ENCODE measurements at regions not wholly inside any gene's neighbourhood (a gene's known extent, or its start where the extent isn't known, plus 50 kb on each side); places are given as distances from the start of the nearest gene placed in this dataset.

DNA sequence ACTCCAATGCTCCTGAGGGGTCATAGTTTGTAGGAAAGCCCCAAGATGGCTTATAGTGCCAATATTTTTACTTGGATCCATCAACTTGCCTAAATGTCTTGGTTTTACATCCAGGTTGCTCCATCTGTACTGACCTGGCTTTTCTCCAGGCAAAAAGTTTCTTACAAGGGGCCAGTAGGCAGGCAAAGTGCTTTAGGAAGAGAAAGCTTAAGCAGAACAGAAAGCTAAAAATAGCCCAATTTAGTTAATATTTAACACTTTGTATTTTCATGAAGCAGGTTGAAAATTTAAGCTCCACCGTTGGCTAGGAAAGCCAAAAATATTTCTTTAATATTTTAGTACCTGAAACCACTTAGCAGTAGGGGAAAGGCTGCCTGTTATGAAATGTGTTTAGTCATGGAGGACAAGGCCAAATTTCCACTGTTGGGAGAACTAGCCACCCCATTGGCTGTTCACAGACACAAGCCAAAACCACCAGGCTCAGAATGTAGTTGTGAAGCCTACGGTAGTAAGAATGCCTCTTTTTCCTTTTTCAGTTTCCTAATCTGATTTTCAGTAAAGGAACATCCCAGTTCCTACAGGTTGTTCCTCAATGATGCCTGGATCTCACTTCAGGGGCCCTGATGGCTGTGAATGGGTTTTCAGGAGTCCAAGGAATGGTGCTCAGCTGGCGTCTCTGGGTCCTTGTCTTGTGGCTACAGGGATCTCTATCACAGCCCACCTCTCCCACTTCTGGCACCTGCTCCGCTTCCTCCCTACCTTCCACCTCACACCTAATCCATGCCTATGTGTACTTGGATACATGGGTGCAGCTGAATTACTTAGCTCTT is 324.8 kb downstream of the PMP22 start:
- DNase-seq, result no peak

DNA sequence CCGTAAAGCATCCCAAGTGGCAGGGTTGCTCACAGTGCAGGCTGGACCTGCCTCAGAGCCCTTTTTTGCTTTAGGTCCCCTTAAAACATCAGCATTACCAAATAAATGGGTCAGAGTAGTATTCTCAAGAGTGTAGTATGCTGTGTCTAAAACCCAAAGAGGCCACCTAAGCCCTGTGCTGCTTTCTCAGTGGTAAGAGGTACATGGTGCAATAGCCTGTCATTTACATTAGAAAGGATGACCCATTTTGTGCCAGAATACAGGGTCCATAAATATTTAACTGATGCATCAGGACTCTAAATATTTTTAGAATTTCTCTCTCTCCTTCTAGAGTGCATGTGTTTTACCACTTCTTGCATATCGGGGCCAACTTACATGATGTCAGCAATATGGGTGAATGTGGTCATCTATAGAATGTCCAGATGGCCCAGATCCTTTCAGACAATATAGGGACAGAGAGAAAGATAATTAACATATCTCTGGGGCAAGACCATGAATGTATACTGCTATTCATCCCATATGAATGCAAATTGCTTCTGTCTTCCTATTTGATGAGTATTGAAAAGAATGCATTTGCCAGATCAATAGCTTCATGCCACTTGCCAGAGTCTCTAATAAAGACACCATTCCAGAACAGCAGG is 329.2 kb downstream of the PMP22 start:
- DNase-seq, result no peak

GRCh38 chr17:14935139-14935841 is 329.8 kb downstream of the PMP22 start:
- no peak for DNase-seq

GRCh38 chr17:14933676-14934075 is 331.4 kb downstream of the PMP22 start:
- DNase-seq, result no peak

DNA sequence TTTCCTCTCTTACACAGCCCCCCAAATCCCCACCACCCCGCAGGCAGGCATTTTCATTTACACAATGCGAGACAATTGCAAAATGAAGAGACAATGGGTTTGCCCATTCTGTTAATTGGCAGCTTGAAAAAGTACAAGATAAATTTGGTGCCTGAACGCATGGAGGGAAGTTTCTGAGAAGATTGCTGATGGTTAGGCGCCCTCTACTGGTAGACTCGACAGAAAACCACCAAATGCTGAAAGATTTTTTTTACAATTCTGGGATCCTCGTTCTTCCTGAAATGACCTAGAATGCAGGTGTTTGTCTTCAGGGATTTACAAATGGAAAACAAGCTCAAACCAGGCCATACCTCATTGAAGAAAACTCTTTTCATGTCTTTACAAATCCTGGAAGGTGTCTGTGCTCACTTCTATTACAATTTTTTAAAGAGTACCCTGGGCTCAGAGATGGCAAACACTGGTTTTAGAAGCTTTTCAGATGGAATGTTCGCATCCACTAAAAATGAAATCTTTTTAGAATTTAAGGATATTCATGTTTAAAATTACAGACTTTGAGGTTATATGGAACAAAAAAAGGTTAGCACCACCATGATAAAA is 338.5 kb downstream of the PMP22 start:
- peak; percentile 63 for DNase-seq

DNA sequence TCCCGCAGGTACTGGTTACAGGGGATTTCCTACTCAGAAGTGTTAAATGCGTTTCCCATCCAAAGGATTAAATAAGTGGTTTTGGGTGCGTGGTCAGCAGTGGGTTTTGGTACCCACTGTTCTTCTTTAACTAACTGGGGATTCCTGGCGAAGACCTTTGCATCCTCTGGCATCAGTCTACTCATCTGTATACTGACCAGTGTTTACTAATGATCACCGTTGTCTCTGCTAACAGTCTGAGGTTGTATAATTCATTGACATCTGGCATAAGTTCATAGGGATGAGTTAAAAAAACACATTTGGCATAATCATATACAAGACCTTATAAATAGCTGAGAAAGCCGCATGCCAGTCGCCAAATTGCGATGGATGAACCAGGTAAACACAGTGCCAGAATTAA is 339.1 kb downstream of the PMP22 start:
- no peak for DNase-seq

DNA sequence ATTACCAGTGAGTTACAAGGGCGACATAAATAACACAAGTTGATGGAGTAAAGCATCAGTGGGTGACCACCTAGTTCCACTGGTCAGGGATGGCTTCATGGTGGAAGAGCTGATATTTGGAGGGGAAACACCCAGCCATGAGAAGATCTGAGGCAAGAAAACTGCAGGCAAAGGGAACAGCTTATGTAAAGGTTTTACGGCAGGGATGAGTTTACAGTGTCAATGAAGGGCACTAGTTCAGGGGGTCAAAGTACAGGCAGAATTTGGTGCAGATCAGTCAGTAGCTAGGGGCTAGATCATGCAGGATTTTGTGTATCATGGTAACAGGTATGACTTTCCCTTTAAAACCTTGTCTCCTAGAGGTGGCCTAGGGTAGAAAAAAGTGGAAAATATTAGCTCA is 339.6 kb downstream of the PMP22 start:
- no peak for DNase-seq

- DNase-seq, result no peak
Measured at GRCh38 chr17:14923981-14924380, 341.1 kb downstream of the PMP22 start.

- no peak for DNase-seq
Measured at GRCh38 chr17:14922411-14922810, 342.7 kb downstream of the PMP22 start.

GRCh38 chr17:14921936-14922335 is 343.2 kb downstream of the PMP22 start:
- no peak for DNase-seq

GRCh38 chr17:14919631-14920213 is 345.4 kb downstream of the PMP22 start:
- peak; percentile 8 for DNase-seq

- no peak for DNase-seq
Measured at GRCh38 chr17:14919094-14919493, 346.0 kb downstream of the PMP22 start.

GRCh38 chr17:14918540-14918939 is 346.6 kb downstream of the PMP22 start:
- no peak for DNase-seq

- no peak for DNase-seq
Measured at GRCh38 chr17:14910916-14911315, 354.2 kb downstream of the PMP22 start.

- DNase-seq, result no peak
Measured at GRCh38 chr17:14904386-14904785, 360.7 kb downstream of the PMP22 start.

GRCh38 chr17:14903854-14904253 is 361.3 kb downstream of the PMP22 start:
- DNase-seq, result no peak

DNA sequence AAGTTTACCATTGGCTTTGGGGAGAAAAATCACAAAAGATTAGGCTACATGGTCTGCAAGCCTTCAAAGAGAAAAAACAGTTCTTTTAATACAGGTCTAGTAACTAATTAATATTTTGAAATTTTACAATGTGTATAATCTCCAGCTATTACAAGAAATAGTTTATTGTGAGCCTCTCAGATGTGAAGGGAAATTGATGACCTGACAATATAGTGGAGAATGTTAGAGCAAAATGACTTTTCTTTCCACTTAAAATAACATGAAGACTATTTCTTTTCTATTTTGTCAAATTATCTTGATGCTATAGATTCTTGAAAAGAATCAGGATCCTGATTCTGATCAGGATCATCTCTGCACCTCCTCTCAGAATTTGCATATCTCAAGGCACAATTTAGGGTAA is 362.3 kb downstream of the PMP22 start:
- no peak for DNase-seq

DNA sequence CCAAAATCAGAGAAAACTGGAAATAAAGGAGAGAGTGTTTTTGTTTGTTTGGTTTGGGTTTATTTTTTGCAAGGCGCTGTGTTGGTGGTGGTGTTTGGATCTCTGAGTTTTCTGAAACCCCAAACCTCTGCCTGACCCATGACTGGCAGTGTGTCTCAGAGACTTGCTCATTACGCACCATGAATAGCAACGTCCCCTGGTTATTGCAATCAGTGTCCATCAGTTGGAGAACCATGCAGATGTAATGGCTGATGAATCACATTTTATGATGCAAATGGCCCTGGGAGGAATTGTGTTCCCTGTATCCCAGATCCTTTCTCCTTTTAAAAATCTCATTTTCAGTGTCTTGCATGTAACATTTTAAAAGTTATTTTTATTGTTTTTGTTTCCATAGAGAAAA is 362.8 kb downstream of the PMP22 start:
- no peak for DNase-seq

- no peak for DNase-seq
Measured at GRCh38 chr17:14901376-14901775, 363.8 kb downstream of the PMP22 start.

GRCh38 chr17:14886200-14886739 is 378.9 kb downstream of the PMP22 start:
- DNase-seq, result no peak

DNA sequence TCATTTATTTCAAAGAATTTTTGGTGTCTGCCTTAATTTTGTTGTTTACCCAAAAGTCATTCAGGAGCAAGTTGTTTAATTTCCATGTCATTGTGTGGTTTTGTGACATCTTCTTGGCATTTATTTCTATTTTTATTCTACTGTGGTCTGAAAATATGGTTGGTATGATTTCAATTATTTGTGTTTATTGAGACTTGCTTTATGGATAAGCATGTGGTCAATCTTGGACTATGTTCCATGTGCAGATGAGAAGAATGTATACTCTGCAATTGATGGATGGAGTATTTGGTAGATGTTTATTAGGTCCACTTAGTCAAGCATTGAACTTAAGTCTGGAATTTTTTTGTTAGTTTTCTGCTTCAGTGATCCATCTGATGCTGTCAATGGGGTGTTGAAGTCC is 383.0 kb downstream of the PMP22 start:
- no peak for DNase-seq

DNA sequence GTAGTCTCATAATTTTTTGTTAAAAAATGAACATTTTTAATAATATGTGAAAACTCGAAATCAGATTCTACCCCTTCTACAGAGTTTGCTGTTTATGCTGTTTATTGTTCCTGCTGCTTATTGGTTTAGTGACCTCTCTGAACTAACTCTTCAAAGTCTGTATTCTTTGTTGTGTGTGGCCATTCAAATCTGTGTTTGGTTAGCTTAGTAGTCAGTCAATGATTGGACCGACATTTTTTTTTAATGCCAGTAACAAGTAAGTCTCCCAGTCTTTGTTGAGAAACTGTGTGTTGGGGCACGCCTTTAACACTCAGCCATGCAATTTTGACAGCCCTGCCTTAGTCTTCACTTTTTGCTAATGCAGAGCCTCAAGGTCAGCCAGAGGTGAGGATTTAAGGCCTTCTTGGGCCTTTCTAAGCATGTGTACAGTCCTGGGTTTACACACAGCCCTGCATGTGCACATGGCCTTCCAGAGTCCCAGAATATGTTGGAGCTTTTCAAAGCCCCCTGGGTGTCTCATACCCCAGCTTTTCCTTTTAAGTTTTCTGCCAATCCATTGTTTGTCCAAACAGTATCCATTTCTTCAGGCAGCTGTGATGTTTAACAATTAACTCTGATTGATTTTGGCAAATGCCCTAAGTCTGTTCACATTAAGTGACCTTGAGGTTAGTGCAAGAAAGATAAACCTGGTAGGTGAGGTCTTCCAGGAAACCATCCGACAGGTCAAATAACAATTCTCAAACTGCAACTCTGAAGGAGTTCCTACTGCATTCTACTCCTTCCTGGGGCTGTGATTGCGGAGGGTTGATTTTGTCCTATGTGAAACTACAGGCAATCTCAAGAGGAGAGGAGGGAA is 389.3 kb downstream of the PMP22 start:
- DNase-seq, result no peak

All from kidney glomerular epithelial cell (primary cell).